GM10248 (cell line): ENCODE measurements at regions not wholly inside any gene's neighbourhood (a gene's known extent, or its start where the extent isn't known, plus 50 kb on each side); places are given as distances from the start of the nearest gene placed in this dataset.

Source experiments
- CTCF ChIA-PET: fragments of 300-600 bp; sonication (Branson Sonifier 250); formaldehyde crosslinking; extraction: SDS; loops from one replicate; lab custom pipeline; 2021; ENCODE audit warnings: antibody characterized with exemption; lab: Yijun Ruan, JAX
- POLR2A ChIA-PET: fragments of 350-650 bp; sonication (Branson Sonifier 250); formaldehyde crosslinking; extraction: SDS; loops from one replicate; lab custom pipeline; 2020; ENCODE audit warnings: antibody characterized with exemption; lab: Yijun Ruan, JAX
- DNase-seq: peaks from one replicate; pipeline ENCODE4 v3.0.0; 2012; ENCODE audit errors: extremely low spot score
- CTCF ChIP-seq: IDR thresholded peaks from 2 replicates; pipeline ENCODE4 v1.5.1; 2012; ENCODE audit warnings: mild to moderate bottlenecking, low read depth; ENCODE audit errors: extremely low read depth, missing control alignments, control extremely low read depth

GRCh38 chr5:129372025-129372424 is 88.1 kb upstream of the ADAMTS19 start:
- ChIA-PET POLR2A (no interaction called here), CTCF (interaction anchor here (1.2 kb wide), 1 partner anchor 11 kb away, joined by 4 read pairs; no protein-coding TSS in a partner anchor)
- DNase-seq, result no peak
- TF ChIP-seq CTCF, result no peak

DNA sequence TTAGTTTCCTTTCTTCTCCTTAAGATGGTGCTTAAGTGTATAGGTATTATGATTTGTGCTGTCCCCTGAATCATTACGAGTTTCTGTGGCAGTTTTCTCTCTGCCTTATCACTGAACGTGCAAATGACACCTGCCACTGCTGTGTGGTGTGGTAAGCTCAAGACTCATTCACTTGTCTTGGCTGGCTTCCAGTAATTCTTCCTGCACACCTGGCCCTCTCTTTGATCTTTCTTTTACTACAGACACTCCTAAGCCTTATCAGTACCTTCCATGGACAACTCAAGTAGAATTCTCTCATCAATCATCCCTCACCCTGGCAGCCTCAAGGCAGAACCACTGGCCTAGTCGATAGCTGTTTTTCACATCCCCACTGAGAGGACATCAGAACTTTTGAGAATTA is 82.6 kb upstream of the ADAMTS19 start:
- DNase-seq, result no peak
- ChIA-PET CTCF (interaction anchor here (1.4 kb wide), 1 partner anchor 10 kb away, joined by 3 read pairs; no protein-coding TSS in a partner anchor), POLR2A (no interaction called here)
- no peak for TF ChIP-seq CTCF

DNA sequence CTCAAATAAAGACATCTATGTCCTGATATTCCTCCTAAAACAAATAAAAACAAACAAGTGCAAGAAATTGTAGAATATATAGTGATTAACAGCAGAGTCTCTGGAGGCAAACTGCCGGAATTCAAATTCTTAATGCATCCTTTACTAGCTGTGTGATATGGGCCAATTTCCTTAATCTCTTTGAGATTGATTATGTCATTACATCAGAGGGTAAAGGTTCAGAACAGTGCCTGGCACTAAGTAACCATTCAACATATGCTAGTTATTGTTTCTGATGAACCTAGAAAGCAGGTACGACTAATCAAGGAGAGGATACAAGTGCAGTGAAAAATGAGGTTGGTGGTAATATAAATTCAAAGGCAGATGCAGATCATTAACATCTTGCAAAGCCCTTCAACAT is 81.1 kb upstream of the ADAMTS19 start:
- no peak for DNase-seq
- POLR2A ChIA-PET, result no interaction called here
- CTCF ChIA-PET, result no interaction called here
- TF ChIP-seq CTCF, result no peak

DNA sequence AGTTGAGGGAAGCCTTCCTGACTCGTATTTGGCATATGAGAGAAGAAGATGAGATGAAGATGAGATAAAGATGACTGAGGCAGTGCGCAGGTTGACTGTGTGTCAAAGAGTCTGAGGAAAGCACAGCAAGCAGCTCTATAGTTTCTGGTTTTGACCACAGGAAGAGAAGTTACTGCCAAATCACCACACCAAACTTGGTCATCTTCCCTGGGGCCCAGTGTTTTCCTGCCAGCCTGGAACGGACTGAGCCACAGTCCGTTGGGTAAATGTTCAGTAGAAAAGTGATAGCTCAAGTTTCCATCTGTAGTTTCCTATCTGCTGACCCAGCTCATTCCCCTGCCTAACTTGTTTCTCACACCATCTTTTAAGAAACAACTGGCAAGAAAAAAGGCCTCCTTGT is 80.7 kb upstream of the ADAMTS19 start:
- CTCF ChIA-PET, result no interaction called here
- POLR2A ChIA-PET, result no interaction called here
- TF ChIP-seq CTCF, result no peak
- no peak for DNase-seq

- POLR2A ChIA-PET, result no interaction called here
- CTCF ChIA-PET, result no interaction called here
- DNase-seq, result no peak
- TF ChIP-seq CTCF, result no peak
Measured at GRCh38 chr5:129382921-129383672, 77.0 kb upstream of the ADAMTS19 start.

- TF ChIP-seq CTCF, result no peak
- ChIA-PET CTCF (no interaction called here), POLR2A (no interaction called here)
- DNase-seq, result no peak
Measured at GRCh38 chr5:129384193-129384592, 75.9 kb upstream of the ADAMTS19 start.

DNA sequence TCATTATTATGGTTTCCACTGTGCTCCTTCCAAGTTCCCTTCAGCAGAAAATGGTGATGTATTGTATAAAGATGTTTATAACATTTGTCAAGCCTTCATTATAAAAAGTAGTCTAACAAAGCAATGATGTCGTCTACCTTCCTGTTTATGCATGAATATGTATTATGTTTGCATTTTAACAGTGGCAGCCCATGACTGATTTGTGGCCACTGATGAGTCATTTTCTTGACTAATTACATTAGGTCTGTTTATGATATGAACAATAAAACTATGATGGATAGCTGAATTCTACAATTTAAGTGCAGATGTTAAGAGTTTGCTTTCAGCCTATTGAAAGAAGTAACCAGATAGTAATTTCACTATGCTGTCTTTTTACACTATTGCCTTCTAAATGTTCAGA is 75.4 kb upstream of the ADAMTS19 start:
- DNase-seq, result no peak
- ChIA-PET POLR2A (no interaction called here), CTCF (no interaction called here)
- TF ChIP-seq CTCF, result no peak
